ENCODE measurements at regions not wholly inside any gene's neighbourhood (a gene's known extent, or its start where the extent isn't known, plus 50 kb on each side); places are given as distances from the start of the nearest gene placed in this dataset.
"Not testable (repeated sequence)": the region's sequence is repeated elsewhere in the genome, so short reads cannot be mapped to it uniquely, and the experiment has no call there.

GRCh38 chr1:173330952-173331548 lies 123.9 kb upstream of the TNFSF4 start:
- H4K5ac ChIP-seq (ENCODE audit: insufficient read length, low read depth, low read length); H3K9me3 ChIP-seq (ENCODE audit: insufficient read depth in 2 of 2, low read depth in 1 of 2, low read length in 1 of 2); H3K27me3 ChIP-seq (replicated peaks in 1 of 4; ENCODE audit: control insufficient read depth in 3 of 4, extremely low read depth in 1 of 4, insufficient read depth in 3 of 4, low read length in 3 of 4); H3K23ac ChIP-seq (ENCODE audit: insufficient read length); H2BK20ac ChIP-seq (ENCODE audit: low read length); H3K56ac ChIP-seq (replicated peaks; ENCODE audit: insufficient read length, low read depth, low read length); H2AFZ ChIP-seq (ENCODE audit: low read length); H2BK12ac ChIP-seq (ENCODE audit: low read depth, low read length); H2BK120ac ChIP-seq (replicated peaks; ENCODE audit: low read depth, low read length); H4K91ac ChIP-seq (replicated peaks; ENCODE audit: insufficient read length, low read length); H3K9ac ChIP-seq (replicated peaks in 1 of 4; ENCODE audit: extremely low read depth in 1 of 4, low read depth in 3 of 4, low read length in 3 of 4); H3K79me1 ChIP-seq (ENCODE audit: low read depth, low read length); H2BK5ac ChIP-seq (ENCODE audit: low read depth, low read length); DNase-seq (ENCODE audit: low read depth in 1 of 2, low spot score in 2 of 2); H3K4me3 ChIP-seq (ENCODE audit: extremely low read depth in 1 of 4, insufficient read depth in 2 of 4, low read depth in 3 of 4, low read length in 4 of 4); H4K8ac ChIP-seq (ENCODE audit: extremely low read depth, insufficient read depth, low read length); H4K20me1 ChIP-seq (replicated peaks in 1 of 2; ENCODE audit: control insufficient read depth in 1 of 2, insufficient read depth in 2 of 2, low read length in 2 of 2); H3K4ac ChIP-seq (replicated peaks; ENCODE audit: insufficient read length, low read depth, low read length); H3K18ac ChIP-seq (ENCODE audit: extremely low read depth, low read length); POLR2A ChIA-PET (ENCODE audit: partially characterized antibody); H3K27ac ChIP-seq (ENCODE audit: low read depth, low read length); H3K23me2 ChIP-seq (ENCODE audit: low read depth, low read length); H3K36me3 ChIP-seq (ENCODE audit: control insufficient read depth in 2 of 4, insufficient read depth in 4 of 4, low read length in 3 of 4); H3K79me2 ChIP-seq (ENCODE audit: control insufficient read depth in 1 of 2, insufficient read depth in 2 of 2, low read length in 2 of 2); H3K4me1 ChIP-seq (replicated peaks in 1 of 4; ENCODE audit: control insufficient read depth in 3 of 4, insufficient read depth in 4 of 4, low read length in 3 of 4); H2BK15ac ChIP-seq (ENCODE audit: low read length); FAIRE-seq; H3K4me2 ChIP-seq (ENCODE audit: insufficient read depth in 1 of 2, low read depth in 2 of 2, low read length in 2 of 2); H2AK5ac ChIP-seq (ENCODE audit: low read depth, low read length); H3K14ac ChIP-seq (ENCODE audit: insufficient read length): not testable (repeated sequence)
- CTCF ChIA-PET (ENCODE audit: partially characterized antibody): interaction anchor here (0.7 kb wide), 1 partner anchor 76 kb away, joined by 3 read pairs; no protein-coding TSS in a partner anchor
- WGBS, 2 experiments (ENCODE audit: extremely low coverage in 1 of 2, insufficient coverage in 1 of 2, insufficient read length in 1 of 2, insufficient replicate concordance in 2 of 2, low coverage in 1 of 2, low lambda C conversion rate in 2 of 2, missing lambda C conversion rate in 1 of 2): 89% methylated on average over 9 of the region's 10 CpGs; no CpG with 5 or more reads in 1 of the 2 experiments

Measured in H1 (cell line).